ENCODE measurements at regions not wholly inside any gene's neighbourhood (a gene's known extent, or its start where the extent isn't known, plus 50 kb on each side); places are given as distances from the start of the nearest gene placed in this dataset.

DNA sequence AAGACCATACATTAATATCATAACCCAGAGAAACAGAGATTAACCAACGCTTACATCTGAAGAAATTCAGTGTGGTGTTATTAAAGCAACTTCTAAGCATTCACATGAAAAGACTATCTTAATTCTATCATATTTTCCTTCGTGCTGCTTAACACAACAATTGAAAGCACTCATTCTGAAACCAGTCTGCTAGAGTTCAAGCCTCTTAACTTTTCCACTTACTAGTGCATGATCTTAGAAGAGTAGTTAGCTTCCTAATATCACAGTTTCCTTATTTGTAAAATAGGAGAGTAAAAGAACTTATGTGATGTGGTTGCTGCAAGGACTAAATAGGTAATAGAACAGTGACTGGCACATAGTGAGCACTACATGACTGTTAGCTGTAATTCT, 379.3 kb downstream of the TRIM36 start:
- in situ Hi-C loops (cut with MboI), result loop anchor here (10.0 to 25.0 kb wide), 2 partner anchors 428 to 454 kb away; partner anchors contain the start of gene KCNN2
- TF ChIP-seq ZZZ3 (IDR thresholded peaks at IDR 0.05; ENCODE audit: control insufficient read depth, insufficient read length, low read depth) (no peak), MTA2 (IDR thresholded peaks at IDR 0.05; ENCODE audit: low read depth) (no peak), SRF (IDR thresholded peaks at IDR 0.05; ENCODE audit: low read depth in 2 of 2, low read length in 2 of 2) (no peak), NFIC (IDR thresholded peaks at IDR 0.05; ENCODE audit: low read depth, low read length) (no peak), ZNF24 (IDR thresholded peaks at IDR 0.05) (no peak), EGR1 (IDR thresholded peaks at IDR 0.05; ENCODE audit: borderline replicate concordance in 1 of 2, low read depth in 2 of 2, low read length in 2 of 2) (no peak), SP1 (IDR thresholded peaks at IDR 0.05; ENCODE audit: low read depth, low read length) (no peak), IKZF1 (conservative IDR thresholded peaks at IDR 0.05) (no peak), HDAC2 (IDR thresholded peaks at IDR 0.05) (no peak), CBX3 (IDR thresholded peaks at IDR 0.05; ENCODE audit: borderline replicate concordance, low read depth) (no peak), BMI1 (IDR thresholded peaks at IDR 0.05; ENCODE audit: borderline replicate concordance) (no peak), NFYB (IDR thresholded peaks at IDR 0.05; ENCODE audit: insufficient read depth, low read depth, low read length) (no peak), LARP7 (IDR thresholded peaks at IDR 0.05) (no peak), TCF7 (IDR thresholded peaks at IDR 0.05; ENCODE audit: borderline replicate concordance) (no peak)
- TF ChIP-seq, protein P1, sequence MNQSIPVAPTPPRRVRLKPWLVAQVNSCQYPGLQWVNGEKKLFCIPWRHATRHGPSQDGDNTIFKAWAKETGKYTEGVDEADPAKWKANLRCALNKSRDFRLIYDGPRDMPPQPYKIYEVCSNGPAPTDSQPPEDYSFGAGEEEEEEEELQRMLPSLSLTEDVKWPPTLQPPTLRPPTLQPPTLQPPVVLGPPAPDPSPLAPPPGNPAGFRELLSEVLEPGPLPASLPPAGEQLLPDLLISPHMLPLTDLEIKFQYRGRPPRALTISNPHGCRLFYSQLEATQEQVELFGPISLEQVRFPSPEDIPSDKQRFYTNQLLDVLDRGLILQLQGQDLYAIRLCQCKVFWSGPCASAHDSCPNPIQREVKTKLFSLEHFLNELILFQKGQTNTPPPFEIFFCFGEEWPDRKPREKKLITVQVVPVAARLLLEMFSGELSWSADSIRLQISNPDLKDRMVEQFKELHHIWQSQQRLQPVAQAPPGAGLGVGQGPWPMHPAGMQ (IDR thresholded peaks at IDR 0.05; ENCODE audit: borderline replicate concordance), result no peak
- TF ChIP-seq, protein P2, sequence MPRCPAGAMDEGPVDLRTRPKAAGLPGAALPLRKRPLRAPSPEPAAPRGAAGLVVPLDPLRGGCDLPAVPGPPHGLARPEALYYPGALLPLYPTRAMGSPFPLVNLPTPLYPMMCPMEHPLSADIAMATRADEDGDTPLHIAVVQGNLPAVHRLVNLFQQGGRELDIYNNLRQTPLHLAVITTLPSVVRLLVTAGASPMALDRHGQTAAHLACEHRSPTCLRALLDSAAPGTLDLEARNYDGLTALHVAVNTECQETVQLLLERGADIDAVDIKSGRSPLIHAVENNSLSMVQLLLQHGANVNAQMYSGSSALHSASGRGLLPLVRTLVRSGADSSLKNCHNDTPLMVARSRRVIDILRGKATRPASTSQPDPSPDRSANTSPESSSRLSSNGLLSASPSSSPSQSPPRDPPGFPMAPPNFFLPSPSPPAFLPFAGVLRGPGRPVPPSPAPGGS (IDR thresholded peaks at IDR 0.05; ENCODE audit: borderline replicate concordance, insufficient read depth, low read depth, low read length, poor library complexity, severe bottlenecking), result no peak
- TF ChIP-seq, protein P3, sequence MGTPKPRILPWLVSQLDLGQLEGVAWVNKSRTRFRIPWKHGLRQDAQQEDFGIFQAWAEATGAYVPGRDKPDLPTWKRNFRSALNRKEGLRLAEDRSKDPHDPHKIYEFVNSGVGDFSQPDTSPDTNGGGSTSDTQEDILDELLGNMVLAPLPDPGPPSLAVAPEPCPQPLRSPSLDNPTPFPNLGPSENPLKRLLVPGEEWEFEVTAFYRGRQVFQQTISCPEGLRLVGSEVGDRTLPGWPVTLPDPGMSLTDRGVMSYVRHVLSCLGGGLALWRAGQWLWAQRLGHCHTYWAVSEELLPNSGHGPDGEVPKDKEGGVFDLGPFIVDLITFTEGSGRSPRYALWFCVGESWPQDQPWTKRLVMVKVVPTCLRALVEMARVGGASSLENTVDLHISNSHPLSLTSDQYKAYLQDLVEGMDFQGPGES (IDR thresholded peaks at IDR 0.05), result no peak
- TF ChIP-seq, protein P4, sequence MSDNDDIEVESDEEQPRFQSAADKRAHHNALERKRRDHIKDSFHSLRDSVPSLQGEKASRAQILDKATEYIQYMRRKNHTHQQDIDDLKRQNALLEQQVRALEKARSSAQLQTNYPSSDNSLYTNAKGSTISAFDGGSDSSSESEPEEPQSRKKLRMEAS (IDR thresholded peaks at IDR 0.05; ENCODE audit: low read depth, low read length), result no peak
- ChIA-PET RAD21 (ENCODE audit: unreplicated experiment) (no interaction called here), SMC1A (ENCODE audit: uncharacterized antibody, unreplicated experiment) (interaction anchor here (1.0 kb wide), 1 partner anchor 17 kb away, joined by 3 read pairs; no protein-coding TSS in a partner anchor), POLR2A (no interaction called here), CTCF (interaction anchor here (1.0 to 2.8 kb wide), 3 partner anchors 12 to 1111 kb away, joined by 3 to 10 read pairs (median 7); no protein-coding TSS in a partner anchor)
- H3K9ac ChIP-seq (ENCODE audit: control insufficient read depth, insufficient read depth, low read length), result no peak overlapping the region
- H3K79me2 ChIP-seq (ENCODE audit: control insufficient read depth, insufficient read depth, low read length), result no peaks in the 10 kb centered on the region
- H2AFZ ChIP-seq (ENCODE audit: control insufficient read depth, low read depth, low read length), result no peak overlapping the region
- H4K20me1 ChIP-seq (ENCODE audit: control insufficient read depth, insufficient read depth), result no peaks in the 10 kb centered on the region
- no peaks in the 10 kb centered on the region for H3K4me1 ChIP-seq (ENCODE audit: control insufficient read depth, insufficient read depth, low read length)
- H3K27me3 ChIP-seq (replicated peaks in 1 of 2; ENCODE audit: control insufficient read depth in 2 of 2, insufficient read depth in 2 of 2, low read length in 1 of 2), result no peaks in the 10 kb centered on the region
- intact Hi-C loops (cut with micrococcal nuclease; ENCODE audit: unreplicated experiment), result no loop called here
- no peak overlapping the region for H3K4me3 ChIP-seq
- DNase-seq (ENCODE audit: low read depth, low spot score), result no peak
- H3K36me3 ChIP-seq (ENCODE audit: control insufficient read depth in 2 of 2, insufficient read depth in 2 of 2, low read length in 1 of 2), result no peaks in the 10 kb centered on the region
- H3K27ac ChIP-seq (ENCODE audit: control insufficient read depth, insufficient read depth), result no peak overlapping the region
- ATAC-seq, result no peak
- no TSS peak for BruUV-seq (replicated peaks)
- no peak overlapping the region for H3K4me2 ChIP-seq (ENCODE audit: control insufficient read depth, insufficient read depth)
- WGBS (ENCODE audit: insufficient coverage, insufficient replicate concordance, low lambda C conversion rate, missing lambda C conversion rate), result 0% methylated on average over 2 of the region's 2 CpGs
- no peak for FAIRE-seq
- H3K9me3 ChIP-seq (replicated peaks; ENCODE audit: control insufficient read depth, insufficient read depth, low read length), result no peaks in the 10 kb centered on the region
